ENCODE measurements at regions not wholly inside any gene's neighbourhood (a gene's known extent, or its start where the extent isn't known, plus 50 kb on each side); places are given as distances from the start of the nearest gene placed in this dataset.

DNA sequence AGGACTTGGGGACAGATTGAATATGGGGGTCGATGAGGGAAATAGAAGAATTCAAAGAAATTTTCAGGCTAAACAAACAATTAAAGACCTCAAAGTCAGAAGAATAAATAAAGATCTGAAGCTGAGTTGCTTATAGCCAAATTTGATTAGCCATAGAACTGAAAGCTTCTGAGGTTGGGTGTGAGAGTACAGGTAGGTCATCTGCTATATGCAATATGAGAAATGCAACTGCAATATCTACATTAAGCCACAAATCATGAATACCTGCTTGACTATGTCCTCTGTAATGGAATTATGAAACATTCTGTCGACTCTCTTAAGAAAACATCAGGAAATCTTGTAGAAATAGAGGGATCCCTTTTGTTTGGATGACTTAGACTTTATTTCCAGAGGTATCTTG, 192.1 kb upstream of the PCDH15 start:
- TF ChIP-seq POLR2A (IDR thresholded peaks at IDR 0.05), result no peak
- TF ChIP-seq, protein P1, sequence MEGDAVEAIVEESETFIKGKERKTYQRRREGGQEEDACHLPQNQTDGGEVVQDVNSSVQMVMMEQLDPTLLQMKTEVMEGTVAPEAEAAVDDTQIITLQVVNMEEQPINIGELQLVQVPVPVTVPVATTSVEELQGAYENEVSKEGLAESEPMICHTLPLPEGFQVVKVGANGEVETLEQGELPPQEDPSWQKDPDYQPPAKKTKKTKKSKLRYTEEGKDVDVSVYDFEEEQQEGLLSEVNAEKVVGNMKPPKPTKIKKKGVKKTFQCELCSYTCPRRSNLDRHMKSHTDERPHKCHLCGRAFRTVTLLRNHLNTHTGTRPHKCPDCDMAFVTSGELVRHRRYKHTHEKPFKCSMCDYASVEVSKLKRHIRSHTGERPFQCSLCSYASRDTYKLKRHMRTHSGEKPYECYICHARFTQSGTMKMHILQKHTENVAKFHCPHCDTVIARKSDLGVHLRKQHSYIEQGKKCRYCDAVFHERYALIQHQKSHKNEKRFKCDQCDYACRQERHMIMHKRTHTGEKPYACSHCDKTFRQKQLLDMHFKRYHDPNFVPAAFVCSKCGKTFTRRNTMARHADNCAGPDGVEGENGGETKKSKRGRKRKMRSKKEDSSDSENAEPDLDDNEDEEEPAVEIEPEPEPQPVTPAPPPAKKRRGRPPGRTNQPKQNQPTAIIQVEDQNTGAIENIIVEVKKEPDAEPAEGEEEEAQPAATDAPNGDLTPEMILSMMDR (IDR thresholded peaks at IDR 0.05), result no peak

All from tibial nerve (tissue), 3 donors.